Inflammatory macrophage treated with lipopolysaccharide for 1 hour (primary cell): ENCODE measurements at regions not wholly inside any gene's neighbourhood (a gene's known extent, or its start where the extent isn't known, plus 50 kb on each side); places are given as distances from the start of the nearest gene placed in this dataset.
A peak's percentile ranks its signal among the peaks of the same experiment; 100 is the strongest.

Experiments
- DNase-seq, 2 donors: peaks; one replicate each; pipeline ENCODE4 v3.0.0-alpha.2; 2020 to 2022

GRCh38 chr5:93875693-93876092 lies 134.3 kb upstream of the POU5F2 start:
- DNase-seq, result no peak

DNA sequence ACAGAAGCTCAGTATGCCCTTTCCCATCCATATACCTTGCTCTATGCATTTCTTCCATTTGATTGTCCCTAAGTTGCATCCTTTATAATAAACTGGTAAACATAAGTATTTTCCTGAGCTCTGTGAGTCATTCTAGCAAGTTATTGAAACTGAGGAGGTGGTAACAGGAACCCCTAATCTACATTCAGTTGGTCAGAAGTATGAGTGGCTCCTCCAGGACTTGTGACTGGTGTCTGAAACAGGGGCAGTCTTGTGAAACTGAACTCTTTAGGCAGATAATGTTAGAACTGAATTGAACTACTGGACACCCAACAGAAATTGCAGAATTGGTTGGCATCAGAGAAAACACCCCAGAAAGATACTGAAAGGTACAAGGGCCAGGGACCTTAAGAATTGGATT lies 133.1 kb upstream of the POU5F2 start:
- DNase-seq, result no peak

GRCh38 chr5:93874080-93874479 lies 132.7 kb upstream of the POU5F2 start:
- no peak for DNase-seq

GRCh38 chr5:93873211-93873736 lies 131.9 kb upstream of the POU5F2 start:
- no peak for DNase-seq

DNA sequence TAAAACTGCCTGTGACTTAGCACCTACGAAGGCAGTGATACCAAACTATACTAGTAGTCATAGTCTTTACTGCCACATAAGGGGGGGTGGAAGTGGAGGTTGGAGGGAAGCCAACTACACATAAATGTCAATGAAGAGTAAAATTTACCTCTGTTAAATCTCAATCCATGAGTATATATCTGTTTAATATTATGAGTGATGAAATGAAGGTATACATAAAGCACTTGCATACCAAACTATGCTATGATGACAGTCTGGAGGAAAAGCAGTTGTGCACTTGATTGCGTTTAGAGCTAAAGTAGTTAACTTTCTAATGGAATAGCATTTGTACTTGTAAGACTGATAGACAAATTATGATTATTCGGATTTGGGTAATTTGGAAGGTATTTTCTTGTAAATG lies 129.2 kb upstream of the POU5F2 start:
- no peak for DNase-seq

GRCh38 chr5:93868851-93869250 lies 127.5 kb upstream of the POU5F2 start:
- no peak for DNase-seq

DNA sequence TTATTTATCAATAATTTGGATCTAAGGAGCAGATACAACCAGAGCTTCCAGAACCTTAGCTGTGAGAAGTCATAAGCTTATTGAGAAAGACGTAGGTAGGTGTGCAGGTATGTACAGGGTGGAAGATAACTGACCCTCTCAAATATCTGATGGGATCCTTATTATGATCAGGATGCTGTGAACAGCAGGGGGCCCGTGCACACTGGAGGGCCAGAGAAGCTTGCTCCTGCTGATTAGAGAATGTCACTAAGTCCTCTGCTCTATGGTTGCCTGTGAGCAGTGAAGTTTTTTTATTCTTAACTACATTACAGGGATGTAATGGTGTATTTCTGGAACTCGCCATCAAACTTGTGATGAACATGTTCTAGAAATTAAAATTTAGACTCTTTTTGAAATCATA lies 108.9 kb upstream of the POU5F2 start:
- DNase-seq, result no peak

DNA sequence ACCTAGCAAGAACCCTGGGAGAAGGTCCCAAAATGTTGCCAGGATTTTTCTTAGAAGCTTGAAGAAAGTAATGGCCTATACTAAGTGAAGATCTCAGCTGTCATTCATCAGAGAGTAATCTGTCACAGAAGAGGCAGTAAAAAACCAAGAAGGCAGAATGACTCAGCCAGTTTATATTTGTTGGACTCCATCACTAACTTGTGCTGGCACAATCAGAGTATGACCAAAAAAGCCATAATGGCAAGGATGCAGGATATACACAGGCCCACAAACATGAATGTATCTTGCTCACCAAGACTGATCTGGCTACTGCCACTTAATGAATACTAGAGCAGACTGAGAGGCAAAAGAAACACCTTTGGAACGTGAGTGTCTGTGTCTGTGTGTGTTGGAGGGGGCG lies 104.0 kb upstream of the POU5F2 start:
- no peak for DNase-seq

DNA sequence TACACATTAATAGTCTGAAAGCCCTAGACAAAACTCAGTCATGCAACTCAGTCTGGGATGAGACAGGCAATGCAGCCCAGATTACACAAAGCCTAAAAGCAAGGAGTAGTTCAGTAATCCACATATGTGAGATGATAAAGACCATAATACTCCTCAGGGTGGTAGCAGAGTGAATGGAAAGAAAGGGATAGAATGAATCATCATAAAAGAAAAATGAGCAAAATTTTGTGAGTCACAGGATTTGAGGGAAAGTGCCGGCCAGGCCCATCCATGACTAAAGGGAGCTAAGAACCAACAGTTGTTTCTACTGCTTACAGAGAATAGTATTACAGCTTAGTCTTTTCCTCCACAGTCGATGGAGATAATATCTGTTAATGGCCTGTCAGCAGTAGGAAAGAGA lies 90.0 kb upstream of the POU5F2 start:
- no peak for DNase-seq

- DNase-seq, result no peak
These were observed 89.5 kb upstream of the POU5F2 start for GRCh38 chr5:93830893-93831292.

DNA sequence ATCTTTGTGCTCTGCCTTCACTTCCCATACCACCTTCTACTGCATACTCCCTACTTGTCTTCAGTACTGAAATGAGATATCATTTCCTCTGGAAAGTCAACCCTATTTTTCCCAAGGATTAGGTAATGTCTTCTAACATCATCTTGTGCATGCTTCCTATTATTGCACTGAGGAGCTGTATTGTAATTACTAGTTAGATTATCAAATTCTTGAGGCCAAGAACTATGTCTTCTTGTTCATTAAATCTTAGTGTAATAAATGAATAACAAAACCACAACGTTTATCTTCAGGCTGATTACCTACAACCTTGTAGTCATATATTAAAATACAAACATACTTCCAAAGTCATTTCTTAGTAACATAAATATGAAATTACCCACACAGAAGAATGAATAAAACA lies 87.9 kb upstream of the POU5F2 start:
- no peak for DNase-seq

DNA sequence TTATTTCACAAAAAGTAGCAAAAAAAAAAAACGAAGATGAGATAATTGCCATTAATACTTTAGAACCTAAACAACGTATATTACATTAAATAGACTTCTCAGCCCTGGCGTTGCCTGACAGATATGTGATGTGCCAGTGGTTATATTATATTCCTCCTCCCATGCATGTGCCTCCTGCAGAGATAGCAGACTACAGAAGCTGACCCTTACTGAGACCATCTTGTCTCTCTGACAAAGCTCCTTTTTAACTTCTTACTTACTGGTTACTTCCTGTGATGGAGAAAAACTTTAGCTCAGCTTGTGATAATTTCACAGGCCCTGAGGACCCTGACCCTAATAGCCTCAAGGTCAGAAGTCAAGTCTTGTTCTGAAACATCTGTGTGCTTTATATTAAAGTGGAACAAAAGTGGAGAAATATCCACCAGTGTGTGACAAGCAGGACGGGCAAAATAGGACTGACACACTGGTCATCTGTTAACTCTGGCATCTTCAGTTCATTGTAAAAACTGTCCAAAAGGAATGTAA lies 80.6 kb upstream of the POU5F2 start:
- no peak for DNase-seq

GRCh38 chr5:93819668-93820067 lies 78.3 kb upstream of the POU5F2 start:
- DNase-seq, result no peak

GRCh38 chr5:93810780-93811179 lies 69.4 kb upstream of the POU5F2 start:
- no peak for DNase-seq

GRCh38 chr5:93809430-93809829 lies 68.0 kb upstream of the POU5F2 start:
- DNase-seq, result no peak

DNA sequence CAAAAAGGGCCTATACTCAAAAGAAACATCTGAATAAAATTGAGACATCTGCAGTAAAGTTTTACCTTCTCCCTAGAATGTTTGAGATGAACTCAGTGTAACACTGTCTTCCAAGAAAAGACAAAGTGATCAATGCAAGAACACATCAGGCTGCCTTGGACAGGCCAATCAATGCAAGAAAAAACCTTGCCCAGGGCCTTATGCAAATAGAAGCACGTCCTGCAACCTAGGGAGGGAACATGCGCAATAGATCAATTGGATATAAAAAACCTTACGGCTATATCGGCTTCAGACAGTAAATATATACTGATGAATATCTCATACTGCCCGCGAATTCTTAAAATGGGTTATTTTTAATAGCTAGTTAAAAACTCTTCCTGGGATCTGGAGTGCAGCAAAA lies 66.4 kb upstream of the POU5F2 start:
- DNase-seq, result no peak

GRCh38 chr5:93805616-93806379 lies 64.4 kb upstream of the POU5F2 start:
- DNase-seq, result no peak

DNA sequence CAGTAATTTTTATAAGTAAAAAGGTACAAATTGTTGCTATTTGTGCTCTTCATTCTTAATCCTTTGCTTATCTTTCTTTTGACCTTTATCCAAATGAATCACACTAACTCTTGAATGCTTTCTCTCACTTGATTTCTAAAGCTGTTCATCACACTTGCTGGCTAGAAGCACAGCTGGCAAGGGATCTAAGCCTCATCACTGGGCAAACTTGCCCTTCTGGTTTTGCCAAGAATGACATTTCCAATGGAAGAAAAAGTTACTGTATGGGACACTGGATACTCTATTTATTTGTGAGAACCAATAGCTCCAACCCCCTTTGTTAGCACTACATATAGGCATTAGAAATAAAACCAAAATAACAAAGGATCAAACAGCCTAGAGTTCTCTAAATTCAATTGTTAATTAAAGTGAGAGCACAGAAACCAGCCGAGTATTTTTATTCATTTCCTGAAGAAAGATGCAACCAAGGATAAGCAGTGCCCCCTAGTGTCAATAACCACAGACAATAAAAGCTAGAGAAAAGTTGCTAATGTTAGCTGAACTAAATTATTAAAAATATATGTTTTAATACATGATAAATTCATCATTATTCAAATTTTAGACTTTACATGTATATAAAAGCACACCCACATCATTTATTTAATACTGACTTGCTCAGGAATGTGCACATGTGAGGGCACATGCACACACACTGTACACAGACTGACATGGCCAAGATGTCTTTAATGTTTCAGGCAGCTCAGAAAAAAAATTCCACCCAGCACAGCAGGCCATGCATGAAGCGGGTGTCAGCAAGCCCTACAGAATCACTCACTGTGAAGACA lies 59.8 kb upstream of the POU5F2 start:
- peak; percentile 15 to 72 for DNase-seq

DNA sequence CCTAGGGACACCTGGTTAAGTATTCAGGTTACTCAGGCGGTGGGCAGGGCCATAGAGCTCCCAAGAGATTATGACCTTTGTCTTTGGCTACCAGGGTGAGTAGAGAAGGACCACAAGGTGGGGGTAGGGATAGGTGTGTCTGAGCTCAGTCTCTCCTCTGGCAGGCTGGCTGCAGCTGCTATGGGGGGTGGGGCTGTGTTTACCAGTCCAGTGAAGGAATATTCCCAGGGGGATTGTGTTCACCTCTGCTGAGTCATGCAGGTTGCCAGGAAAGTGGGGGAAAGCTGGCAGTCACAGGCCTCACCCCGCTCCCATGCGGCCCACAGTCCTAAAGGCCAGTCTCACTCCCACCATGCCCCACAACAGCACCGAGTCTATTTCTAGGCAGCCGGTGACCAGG lies 53.6 kb upstream of the POU5F2 start:
- no peak for DNase-seq

GRCh38 chr5:93793159-93793781 lies 51.9 kb upstream of the POU5F2 start:
- DNase-seq, result no peak

GRCh38 chr5:93791518-93791972 lies 50.1 kb upstream of the POU5F2 start:
- peak in 1 of 2 donors; percentile 5 for DNase-seq
